ENCODE measurements at regions not wholly inside any gene's neighbourhood (a gene's known extent, or its start where the extent isn't known, plus 50 kb on each side); places are given as distances from the start of the nearest gene placed in this dataset.

GRCh38 chr1:58346036-58346355 lies 200.5 kb downstream of the OMA1 start:
- Mint-ChIP-seq H3K27ac (no peak overlapping the region), H3K4me3 (no peak overlapping the region), H3K27me3 (ENCODE audit: low read depth in 3 of 3) (peaks cover 0 to 2% (median 0%) of the 10 kb centered on the region in 3 donors), H3K4me1 (no peaks in the 10 kb centered on the region), H3K9me3 (peaks cover 0 to 5% (median 0%) of the 10 kb centered on the region in 7 donors), H3K36me3 (no peaks in the 10 kb centered on the region)
- Histone ChIP-seq H3K4me3 (replicated peaks in 1 of 3; ENCODE audit: low read depth in 2 of 3, low read length in 3 of 3) (no peak overlapping the region), H3K9me3 (replicated peaks in 1 of 2; ENCODE audit: control insufficient read depth in 1 of 2, insufficient read depth in 1 of 2, low read length in 2 of 2) (no peaks in the 10 kb centered on the region), H3K36me3 (replicated peaks in 1 of 2; ENCODE audit: control insufficient read depth in 1 of 2, insufficient read depth in 2 of 2, low read length in 2 of 2) (no peaks in the 10 kb centered on the region), H3K4me2 (replicated peaks; ENCODE audit: extremely low read depth, low read length, poor library complexity, severe bottlenecking) (no peak overlapping the region), H2AFZ (ENCODE audit: insufficient read depth, low read depth, low read length, poor library complexity, severe bottlenecking) (no peak overlapping the region), H3K27me3 (ENCODE audit: control insufficient read depth in 2 of 2, insufficient read depth in 2 of 2, low read length in 2 of 2) (no peaks in the 10 kb centered on the region), H3K79me2 (ENCODE audit: insufficient read depth, low read length) (no peaks in the 10 kb centered on the region), H3K9ac (ENCODE audit: insufficient read depth, low read length, poor library complexity, severe bottlenecking) (no peak overlapping the region), H3K27ac (ENCODE audit: low read depth in 1 of 2, low read length in 2 of 2) (no peak overlapping the region), H3K4me1 (ENCODE audit: control insufficient read depth in 1 of 2, insufficient read depth in 2 of 2, low read length in 2 of 2) (no peaks in the 10 kb centered on the region), H4K20me1 (ENCODE audit: insufficient read depth, low read length) (no peaks in the 10 kb centered on the region)
- no peak for TF ChIP-seq CTCF (IDR thresholded peaks at IDR 0.05)
- DNase-seq, result no peak
- intact Hi-C loops (cut with micrococcal nuclease), result no loop called here
- 100% methylated on average over 1 of the region's 7 CpGs for WGBS (ENCODE audit: insufficient coverage)

GRCh38 chr1:58345215-58346035 lies 201.1 kb downstream of the OMA1 start:
- no peak overlapping the region for H3K27ac ChIP-seq (ENCODE audit: low read depth in 1 of 2, low read length in 2 of 2)
- Mint-ChIP-seq H3K9me3 (peaks cover 0 to 3% (median 0%) of the 10 kb centered on the region in 7 donors), H3K27ac (no peak overlapping the region), H3K4me3 (no peak overlapping the region), H3K4me1 (no peaks in the 10 kb centered on the region), H3K36me3 (no peaks in the 10 kb centered on the region), H3K27me3 (ENCODE audit: low read depth in 3 of 3) (peaks cover 0 to 2% (median 0%) of the 10 kb centered on the region in 3 donors)
- no peak overlapping the region for H3K4me3 ChIP-seq (replicated peaks in 1 of 3; ENCODE audit: low read depth in 2 of 3, low read length in 3 of 3)
- H4K20me1 ChIP-seq (ENCODE audit: insufficient read depth, low read length), result no peaks in the 10 kb centered on the region
- DNase-seq, result no peak
- WGBS (ENCODE audit: insufficient coverage), result 74% methylated on average over 4 of the region's 5 CpGs
- H3K36me3 ChIP-seq (replicated peaks in 1 of 2; ENCODE audit: control insufficient read depth in 1 of 2, insufficient read depth in 2 of 2, low read length in 2 of 2), result no peaks in the 10 kb centered on the region
- H3K9ac ChIP-seq (ENCODE audit: insufficient read depth, low read length, poor library complexity, severe bottlenecking), result no peak overlapping the region
- TF ChIP-seq CTCF (IDR thresholded peaks at IDR 0.05), result no peak
- H3K4me1 ChIP-seq (ENCODE audit: control insufficient read depth in 1 of 2, insufficient read depth in 2 of 2, low read length in 2 of 2), result no peaks in the 10 kb centered on the region
- no peak overlapping the region for H3K4me2 ChIP-seq (replicated peaks; ENCODE audit: extremely low read depth, low read length, poor library complexity, severe bottlenecking)
- H2AFZ ChIP-seq (ENCODE audit: insufficient read depth, low read depth, low read length, poor library complexity, severe bottlenecking), result no peak overlapping the region
- no peaks in the 10 kb centered on the region for H3K79me2 ChIP-seq (ENCODE audit: insufficient read depth, low read length)
- H3K9me3 ChIP-seq (replicated peaks in 1 of 2; ENCODE audit: control insufficient read depth in 1 of 2, insufficient read depth in 1 of 2, low read length in 2 of 2), result no peaks in the 10 kb centered on the region
- intact Hi-C loops (cut with micrococcal nuclease), result no loop called here
- no peaks in the 10 kb centered on the region for H3K27me3 ChIP-seq (ENCODE audit: control insufficient read depth in 2 of 2, insufficient read depth in 2 of 2, low read length in 2 of 2)
